ENCODE measurements at regions not wholly inside any gene's neighbourhood (a gene's known extent, or its start where the extent isn't known, plus 50 kb on each side); places are given as distances from the start of the nearest gene placed in this dataset.

DNA sequence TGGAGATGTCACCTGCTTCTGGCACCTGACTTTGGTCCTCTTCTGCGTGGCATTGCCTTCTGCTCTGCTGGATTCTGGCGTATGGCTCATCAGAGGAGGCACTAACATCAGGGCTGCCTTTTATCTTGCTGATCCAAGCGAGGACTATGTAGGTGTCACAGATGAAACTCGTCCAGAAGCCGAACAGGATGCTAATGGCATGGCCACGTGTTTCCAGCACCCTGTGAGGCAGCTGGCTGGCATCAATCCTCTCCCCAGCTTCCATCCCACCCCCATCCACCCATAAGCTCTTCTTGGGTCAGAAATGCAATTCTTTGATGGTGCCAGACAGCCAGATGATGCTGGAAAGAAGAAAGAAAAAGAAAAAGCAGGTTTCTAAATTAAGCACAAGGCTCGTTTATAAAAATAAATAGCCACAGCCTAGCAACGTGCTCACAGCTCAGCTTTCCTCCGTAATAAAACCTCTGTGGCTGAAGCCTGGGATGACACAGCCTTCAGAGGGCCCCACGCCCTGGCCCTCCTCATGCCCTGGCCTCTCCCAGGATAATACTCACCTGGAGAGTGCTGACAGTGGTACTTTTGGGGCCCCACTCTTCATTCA, 212.9 kb upstream of the SERP2 start:
- no peak for FAIRE-seq

DNA sequence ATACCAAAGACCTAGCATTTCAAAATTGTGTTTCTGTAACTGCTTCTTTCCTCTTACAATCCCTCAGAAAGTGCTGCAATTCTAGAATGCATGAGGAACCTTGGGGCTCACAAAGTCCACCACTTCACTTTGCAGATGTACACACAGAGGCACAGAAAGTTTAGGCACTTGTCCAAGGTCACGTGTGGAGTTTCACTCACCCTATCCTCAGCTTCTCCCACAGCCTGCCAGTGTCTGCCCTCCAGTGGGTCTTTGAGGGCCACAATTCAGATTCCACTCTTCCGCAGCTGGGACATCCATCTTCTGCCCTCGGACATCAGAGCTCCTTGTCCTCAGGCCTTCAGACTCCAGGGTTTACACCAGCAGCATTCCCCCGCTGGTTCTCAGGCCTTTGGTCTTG, 210.5 kb upstream of the SERP2 start:
- no peak for DNase-seq (ENCODE audit: extremely low spot score, insufficient read length, low read depth)
- FAIRE-seq, result no peak

More for the DNA sequence above, 212.9 kb upstream of the SERP2 start:
- DNase-seq (ENCODE audit: extremely low spot score, insufficient read length, low read depth), result no peak

DNA sequence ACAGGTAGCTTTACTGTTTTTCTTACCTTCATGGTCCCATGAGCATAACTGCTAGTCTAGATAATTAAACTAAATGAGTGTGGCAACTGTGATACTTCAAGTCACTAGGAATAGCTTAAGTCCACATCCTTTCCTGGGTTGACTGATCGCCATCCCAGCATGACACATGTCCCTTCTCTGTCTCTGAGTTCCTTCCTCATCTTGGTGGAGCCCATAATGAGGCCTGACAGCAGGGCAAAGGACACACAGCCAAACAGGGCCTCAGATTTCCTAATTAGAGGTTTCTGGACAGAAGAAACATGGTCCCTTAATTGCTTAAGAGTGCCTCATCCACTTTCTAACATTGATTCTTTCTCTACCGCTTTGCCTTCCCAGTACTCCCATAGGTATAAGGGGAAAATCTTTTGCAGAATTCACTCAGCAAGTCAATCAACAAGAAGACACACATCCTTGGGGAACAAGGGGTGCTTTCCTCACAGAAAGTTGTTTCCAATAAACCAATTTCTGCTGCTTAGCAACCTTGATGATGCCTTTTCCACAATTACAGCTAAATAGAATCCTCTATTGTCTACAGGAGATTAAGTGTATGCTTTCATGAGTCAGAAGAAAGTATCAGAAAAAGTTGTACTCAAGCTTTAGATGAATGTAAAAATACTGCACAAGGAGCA, 208.3 kb upstream of the SERP2 start:
- DNase-seq (ENCODE audit: extremely low spot score, insufficient read length, low read depth), result no peak
- FAIRE-seq, result no peak

DNA sequence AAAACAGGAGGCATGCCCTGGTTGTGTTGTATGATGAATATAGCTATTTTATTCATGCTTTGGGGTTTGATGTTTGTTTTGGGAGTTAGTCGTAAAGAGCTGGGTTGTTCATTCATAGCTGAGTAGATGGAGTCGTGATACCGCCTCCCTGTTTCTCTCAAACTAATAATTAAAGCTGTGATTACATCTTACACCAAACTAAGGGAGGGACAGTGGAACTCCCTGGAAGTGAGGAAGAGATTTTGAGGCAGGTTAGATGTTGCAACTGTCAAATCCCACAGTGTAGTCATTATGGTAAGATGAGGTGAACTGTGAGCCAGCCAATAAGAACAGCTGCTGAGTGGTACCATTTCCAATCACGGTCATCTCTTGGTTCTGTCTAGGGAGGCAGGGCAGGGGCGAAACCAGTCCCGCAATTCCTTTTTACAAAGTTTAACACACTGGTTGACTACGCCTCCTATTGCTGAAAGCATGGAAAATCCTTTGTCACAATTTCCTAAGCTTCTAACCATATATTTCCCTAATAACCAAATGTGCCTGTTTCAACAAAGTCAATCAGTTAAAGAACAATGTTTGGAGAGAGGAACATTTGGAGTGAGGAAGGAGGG, 207.6 kb upstream of the SERP2 start:
- no peak for FAIRE-seq

DNA sequence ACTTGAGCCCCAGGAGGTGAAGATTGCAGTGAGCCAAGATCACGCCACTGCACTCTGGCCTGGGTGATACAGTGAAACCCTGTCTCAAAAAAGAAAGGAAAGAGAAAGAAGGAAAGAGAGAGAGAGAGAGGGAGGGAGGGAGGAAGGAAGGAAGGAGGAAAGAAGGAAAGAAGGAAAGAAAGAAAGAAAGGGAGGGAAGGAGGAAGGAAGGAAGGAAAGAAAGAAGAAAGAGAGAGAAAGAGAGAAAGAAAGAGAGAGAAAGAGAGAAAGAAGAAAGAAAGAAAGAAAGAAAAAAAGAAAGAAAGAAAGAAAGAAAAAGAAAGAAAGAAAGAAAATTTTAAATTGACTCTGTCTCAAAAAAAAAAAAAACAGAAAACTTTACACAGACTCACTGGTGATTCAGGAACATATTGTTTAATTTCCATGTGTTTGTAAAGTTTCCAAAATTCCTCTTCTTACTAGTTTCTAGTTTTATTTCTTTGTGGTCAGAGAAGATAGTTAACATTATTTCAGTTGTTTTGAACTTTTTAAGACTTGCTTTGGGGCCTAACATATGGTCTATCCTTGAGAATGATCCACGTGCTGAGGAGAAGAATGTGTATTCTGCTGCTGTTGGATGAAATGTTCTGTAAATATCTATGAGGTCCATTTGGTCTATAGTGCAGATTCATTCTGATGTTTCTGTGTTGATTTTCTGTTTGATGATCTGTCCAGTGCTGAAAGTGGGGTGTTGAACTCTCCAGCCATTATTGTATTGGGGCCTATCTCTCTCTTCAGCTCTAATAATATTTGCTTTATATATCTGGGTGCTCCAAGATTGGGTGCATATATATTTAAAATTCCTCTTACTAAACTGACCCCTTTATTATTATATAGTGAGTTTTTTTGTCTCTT, 204.4 kb upstream of the SERP2 start:
- FAIRE-seq (no peak), DNase-seq (ENCODE audit: extremely low spot score, insufficient read length, low read depth) (no peak)

More for the DNA sequence above, 207.6 kb upstream of the SERP2 start:
- DNase-seq (ENCODE audit: extremely low spot score, insufficient read length, low read depth), result no peak

DNA sequence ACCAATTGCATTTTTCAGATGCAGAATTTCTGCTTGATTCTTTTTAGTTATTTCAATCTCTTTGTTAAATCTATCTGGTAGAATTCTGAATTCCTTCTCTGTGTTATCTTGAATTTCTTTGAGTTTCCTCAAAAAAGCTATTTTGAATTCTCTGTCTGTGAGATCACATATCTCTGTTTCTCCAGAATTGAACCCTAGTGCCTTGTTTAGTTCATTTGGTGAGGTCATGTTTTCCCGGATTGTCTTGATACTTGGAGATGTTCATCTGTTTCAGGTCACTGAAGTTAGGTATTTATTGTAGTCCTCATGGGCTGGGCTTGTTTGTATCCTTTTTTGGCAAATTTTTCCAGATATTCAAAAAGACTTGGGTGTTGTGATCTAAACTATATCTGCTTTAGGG, 202.9 kb upstream of the SERP2 start:
- DNase-seq (ENCODE audit: extremely low spot score, insufficient read length, low read depth), result no peak
- no peak for FAIRE-seq

DNA sequence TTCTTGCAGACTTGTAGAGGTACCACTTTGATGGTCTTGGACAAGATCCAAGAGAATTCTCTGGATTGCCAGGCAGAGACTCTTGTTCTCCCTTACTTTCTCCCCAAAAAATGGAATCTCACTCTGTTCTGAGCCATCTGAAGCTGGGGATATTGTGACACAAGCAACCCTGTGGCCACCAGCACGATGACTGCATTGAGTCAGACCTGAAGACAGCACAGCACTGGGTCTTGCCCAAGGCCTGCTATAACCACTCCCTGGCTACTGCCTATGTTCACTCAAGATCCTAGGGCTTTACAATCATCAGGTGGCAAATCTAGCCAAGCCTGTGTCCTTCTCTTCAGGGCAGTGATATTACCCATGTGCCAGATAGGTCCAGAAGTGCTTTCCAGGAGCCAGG, 202.5 kb upstream of the SERP2 start:
- DNase-seq (ENCODE audit: extremely low spot score, insufficient read length, low read depth), result no peak
- no peak for FAIRE-seq

DNA sequence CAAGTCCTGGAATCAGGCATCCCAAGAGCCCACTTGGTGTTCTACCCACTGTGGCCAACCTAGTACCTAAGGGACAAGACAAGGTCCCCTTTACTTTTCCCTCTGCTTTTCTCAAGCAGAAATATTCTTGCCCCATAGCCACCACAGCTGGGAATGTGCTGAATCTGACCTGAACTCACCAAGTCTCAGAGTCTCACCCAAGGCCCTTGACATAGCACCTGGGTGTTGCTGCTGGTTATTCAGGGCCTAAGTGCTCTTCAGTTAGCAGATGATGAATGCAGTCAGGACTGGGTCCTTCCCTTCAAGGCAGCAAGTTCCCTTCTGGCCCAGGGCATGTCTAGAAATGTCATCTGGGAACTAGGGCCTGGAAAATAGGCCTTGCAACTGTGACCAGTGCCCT, 201.8 kb upstream of the SERP2 start:
- FAIRE-seq, result no peak
- DNase-seq (ENCODE audit: extremely low spot score, insufficient read length, low read depth), result no peak

DNA sequence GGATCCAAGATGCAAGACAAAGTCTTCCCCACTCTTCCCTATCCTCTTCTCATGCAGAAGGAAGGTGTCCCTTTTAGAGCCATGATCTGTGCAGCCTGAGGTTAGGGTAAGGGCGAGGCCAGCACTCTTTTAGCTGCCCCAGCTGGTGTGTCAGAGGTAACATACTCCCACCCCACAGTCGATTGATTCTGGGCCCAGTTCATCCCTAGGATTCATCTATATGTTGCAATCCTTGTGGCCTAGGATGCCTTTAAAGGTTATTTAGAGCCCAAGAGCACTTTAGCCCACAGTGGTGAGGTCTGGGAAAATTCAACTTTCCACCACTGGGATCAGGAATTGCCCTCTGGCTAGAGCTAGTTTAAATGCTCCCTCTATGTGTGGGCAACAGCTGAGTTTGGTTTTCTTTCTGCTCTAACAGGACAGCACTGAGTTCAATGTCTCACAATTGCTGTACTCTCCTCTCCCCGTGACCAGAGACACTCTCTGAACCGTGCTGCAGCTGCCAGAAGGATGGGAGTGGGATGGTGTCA, 201.3 kb upstream of the SERP2 start:
- no peak for FAIRE-seq

DNA sequence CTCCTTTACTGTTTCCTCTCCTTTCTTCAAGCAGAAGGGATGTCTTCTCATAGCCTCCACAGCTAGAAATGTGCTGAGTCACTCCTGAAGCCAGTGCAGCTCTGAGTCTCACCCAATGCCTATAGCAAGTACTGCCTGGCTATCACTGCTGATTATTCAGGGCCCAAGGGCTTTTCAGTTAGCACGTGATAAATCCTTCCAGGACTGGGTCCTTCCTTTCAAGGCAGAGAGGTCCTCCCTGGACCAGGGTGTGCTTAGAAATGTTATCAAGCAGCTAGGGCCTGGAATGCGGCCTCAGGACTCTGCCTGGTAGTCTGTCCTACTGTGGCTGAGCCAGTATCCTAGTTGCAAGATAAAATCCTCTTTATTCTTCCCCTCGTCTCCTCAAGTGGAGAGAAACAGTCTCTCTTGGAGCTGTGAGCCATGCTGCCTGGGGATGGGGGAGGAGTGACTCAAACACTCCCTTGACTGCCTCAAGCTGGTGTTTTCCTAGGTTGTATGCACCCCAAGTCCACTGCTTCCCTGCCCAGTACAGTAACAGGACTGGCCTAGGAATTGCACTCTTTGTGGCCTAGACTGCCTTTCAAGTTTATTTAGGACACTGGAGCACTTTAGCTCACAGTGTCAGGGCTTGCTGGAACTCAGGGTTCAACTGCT, 198.7 kb upstream of the SERP2 start:
- DNase-seq (ENCODE audit: extremely low spot score, insufficient read length, low read depth) (no peak), FAIRE-seq (no peak)

More for the DNA sequence above, 201.3 kb upstream of the SERP2 start:
- no peak for DNase-seq (ENCODE audit: extremely low spot score, insufficient read length, low read depth)

DNA sequence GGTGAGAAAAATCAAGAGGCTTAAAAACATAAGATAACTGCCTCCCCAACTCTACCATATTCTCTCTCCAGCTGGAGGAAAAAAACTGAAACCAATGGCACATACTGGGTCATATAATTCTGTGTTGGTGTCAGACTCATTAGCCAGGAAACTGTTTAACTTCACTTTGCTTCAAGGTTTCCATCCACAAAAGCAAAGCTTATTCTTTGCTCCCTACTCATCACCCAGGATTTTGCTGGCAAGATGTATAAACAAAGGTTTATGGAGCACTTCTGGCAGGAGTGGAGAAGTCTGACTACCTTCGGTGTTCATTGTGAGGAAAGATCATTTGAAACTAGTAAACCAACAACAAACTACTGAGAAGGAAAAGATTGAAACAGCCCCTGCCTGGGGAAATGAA, 197.5 kb upstream of the SERP2 start:
- DNase-seq (ENCODE audit: extremely low spot score, insufficient read length, low read depth) (no peak), FAIRE-seq (no peak)

DNA sequence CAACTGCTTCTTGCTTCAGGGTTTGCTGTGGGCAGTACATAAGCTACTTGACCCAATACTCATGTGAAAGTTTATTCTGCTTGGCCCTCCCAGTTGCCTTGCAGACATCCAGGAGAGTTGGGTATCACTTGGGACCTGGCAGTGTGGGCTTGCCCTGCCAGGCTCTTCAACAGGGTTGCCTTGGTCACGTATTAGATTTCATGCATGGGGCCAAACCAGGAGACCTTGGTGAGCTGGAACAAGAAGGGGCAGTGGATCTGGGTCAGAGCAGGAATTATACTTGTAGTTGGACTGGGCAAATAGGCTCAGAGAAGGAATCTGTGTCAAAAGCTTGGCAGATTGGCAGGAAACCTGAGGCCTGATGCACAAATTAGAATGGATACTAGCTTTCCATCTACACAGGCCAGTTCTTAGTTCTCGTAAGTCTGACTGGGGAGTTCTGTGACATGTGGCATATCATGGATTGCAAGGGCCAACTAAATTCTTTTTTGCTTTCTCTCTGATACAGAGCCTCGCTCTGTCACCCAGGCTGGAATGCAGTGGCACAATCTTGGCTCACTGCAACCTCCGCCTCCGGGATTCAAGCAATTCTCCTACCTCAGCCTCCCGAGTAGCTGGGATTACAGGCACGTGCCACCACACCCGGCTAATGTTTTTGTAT, 192.6 kb upstream of the SERP2 start:
- DNase-seq (ENCODE audit: extremely low spot score, insufficient read length, low read depth), result no peak
- FAIRE-seq, result no peak

DNA sequence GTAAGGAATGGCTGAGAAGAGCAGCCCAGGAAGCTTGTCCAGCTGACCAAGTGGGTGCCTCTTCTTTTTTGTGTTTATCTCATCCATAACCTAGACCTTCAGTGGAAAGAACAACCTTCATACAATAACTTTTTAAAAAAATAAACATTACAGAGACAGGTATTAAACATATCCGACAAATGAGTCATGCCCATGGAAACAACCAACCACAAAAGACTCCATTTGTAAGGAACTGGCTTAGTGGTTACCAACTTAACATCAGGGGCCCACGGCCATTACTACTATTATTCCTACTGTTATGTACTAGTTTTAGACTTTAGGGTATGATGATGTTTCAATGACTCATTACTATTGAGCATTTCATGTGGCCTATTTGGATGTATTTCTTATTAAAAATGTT, 191.7 kb upstream of the SERP2 start:
- DNase-seq (ENCODE audit: extremely low spot score, insufficient read length, low read depth) (no peak), FAIRE-seq (no peak)

DNA sequence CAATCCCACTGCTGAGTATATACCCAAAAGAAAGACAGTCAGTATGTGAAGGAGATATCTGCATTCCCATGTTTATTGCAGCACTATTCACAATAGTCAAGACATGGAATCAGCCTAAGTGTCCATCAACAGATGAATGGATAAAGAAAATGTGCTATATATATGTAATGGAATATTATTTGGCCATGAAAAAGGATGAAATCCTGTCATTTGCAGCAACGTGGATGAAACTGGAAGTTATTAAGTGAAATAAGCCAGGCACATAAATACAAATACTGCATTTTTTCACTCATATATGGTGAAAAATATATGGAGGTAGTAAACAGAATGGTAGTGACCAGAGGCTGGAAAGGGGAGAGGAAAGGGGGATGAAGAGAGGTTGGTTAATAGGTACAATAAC, 188.9 kb upstream of the SERP2 start:
- no peak for FAIRE-seq

DNA sequence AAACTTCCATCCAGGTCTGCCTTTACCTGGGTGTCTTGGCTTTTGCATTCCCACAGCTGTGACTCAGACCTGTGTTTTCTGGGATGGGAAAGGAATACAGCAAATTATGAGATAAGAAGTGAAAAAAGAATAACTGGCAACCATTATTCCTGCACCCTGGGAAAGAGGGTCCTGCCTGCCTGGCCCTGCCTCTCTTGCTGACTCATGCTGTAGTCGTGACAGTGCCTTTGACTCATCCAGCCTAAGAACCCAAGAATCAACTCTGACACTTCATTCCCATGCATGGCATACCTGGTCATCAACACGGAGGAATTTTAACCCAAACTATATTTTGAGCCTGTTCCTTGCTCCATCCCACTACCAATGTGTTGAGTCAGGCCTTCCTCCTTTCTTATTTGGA, 185.4 kb upstream of the SERP2 start:
- no peak for DNase-seq (ENCODE audit: extremely low spot score, insufficient read length, low read depth)
- FAIRE-seq, result no peak

More for the DNA sequence above, 188.9 kb upstream of the SERP2 start:
- no peak for DNase-seq (ENCODE audit: extremely low spot score, insufficient read length, low read depth)

DNA sequence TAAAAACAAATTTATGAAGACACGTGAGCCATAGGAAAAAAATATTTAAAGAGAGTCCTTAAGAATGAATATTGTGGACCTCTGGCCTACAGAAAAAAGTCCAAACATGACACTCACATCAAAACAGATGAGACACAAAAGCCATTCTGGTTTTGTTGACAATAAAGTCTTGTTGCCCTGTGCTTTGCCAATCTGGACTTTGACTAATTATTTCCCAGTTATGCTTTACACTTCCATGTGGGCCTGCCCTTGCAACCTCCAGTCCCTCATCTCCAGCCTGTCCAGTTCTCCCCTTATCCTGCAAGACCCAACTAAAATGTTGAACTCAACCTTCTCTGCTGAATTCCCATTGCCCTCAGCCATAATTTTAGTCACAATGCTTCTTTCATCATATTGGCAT, 184.5 kb upstream of the SERP2 start:
- DNase-seq (ENCODE audit: extremely low spot score, insufficient read length, low read depth), result no peak
- FAIRE-seq, result no peak

DNA sequence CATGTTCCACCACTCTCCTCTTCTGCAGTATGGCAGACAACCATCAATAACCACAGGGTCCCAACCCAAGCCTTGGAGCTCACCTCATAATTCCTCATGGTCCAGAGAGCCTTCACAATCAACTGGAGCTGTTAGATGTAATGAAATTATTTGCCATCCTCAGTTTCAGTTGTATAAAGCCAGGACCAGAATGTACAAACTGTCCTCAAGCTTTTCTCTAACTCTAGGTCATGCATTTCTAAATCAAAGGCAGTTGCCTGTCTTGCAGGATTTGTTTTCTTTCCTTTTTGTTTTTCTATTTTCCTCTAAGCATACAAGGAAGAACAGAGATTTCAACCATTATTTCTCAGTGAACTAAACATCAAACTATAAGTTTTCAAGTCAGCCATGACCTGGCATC, 182.5 kb upstream of the SERP2 start:
- FAIRE-seq (no peak), DNase-seq (ENCODE audit: extremely low spot score, insufficient read length, low read depth) (no peak)

DNA sequence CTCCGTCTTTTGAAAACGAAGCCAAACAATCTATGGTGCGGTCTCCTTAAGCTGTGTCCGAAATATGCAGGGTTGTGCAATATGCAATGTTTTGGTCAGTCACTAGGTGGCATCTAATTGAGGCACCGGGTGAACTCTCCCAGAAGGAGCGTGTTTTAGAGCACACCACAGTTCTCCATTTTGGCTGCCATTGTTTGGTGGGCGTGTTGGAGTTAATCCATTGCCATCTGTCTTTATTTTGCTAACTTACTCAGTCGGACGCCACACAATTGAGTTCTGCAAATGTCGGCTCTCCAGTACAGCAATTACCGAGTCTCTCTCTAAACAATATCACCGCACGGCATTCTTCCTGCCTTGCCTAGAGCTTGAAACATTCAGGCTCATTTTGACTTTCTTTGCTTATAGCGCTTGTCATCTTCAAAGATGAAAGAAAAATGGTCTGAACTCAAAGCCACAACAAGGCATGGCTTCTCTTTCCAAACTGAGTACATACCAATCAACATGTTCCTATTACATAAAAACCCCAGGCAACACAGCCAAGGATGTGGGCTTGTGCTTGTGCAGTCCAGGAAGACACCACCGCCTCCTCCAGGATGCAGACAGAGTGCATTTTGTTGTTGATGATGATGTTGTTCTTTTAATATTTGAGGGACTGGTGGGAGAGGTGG, 182.0 kb upstream of the SERP2 start:
- DNase-seq (ENCODE audit: extremely low spot score, insufficient read length, low read depth) (no peak), FAIRE-seq (no peak)

DNA sequence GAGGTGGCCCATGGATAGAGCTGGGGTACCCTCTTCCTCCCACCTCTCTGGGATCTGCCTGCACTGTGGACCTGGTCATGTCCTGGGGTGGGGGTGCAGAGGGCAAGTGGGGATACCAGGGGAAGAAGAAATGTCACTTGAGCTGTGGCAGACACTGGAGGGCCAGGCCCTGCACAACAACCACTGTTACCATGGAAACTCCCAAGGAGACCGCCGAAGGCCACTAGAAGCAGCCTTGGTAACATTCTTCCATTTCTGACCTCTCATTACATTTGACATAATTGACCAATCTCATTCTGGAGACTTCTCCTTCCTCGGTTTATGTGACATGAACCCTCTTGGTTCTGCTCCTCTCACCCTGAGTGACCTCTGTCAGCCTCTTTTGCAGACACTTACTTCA, 179.9 kb upstream of the SERP2 start:
- FAIRE-seq, result no peak
- DNase-seq (ENCODE audit: extremely low spot score, insufficient read length, low read depth), result no peak
